Neural cell (in vitro differentiated cells): ENCODE measurements at regions not wholly inside any gene's neighbourhood (a gene's known extent, or its start where the extent isn't known, plus 50 kb on each side); places are given as distances from the start of the nearest gene placed in this dataset.

ENCODE experiments used
- CTCF ChIP-seq: fragments of 450-650 bp; IDR thresholded peaks from 2 replicates; pipeline ENCODE4 v1.5.1; 2014; ENCODE audit warnings: antibody characterized with exemption, mild to moderate bottlenecking, moderate library complexity; ENCODE audit not compliant: poor library complexity, severe bottlenecking
- EP300 ChIP-seq: fragments of 450-650 bp; conservative IDR thresholded peaks from 2 replicates; pipeline ENCODE4 v1.6.1; 2014; ENCODE audit warnings: antibody characterized with exemption, mild to moderate bottlenecking, moderate library complexity; ENCODE audit not compliant: poor library complexity, severe bottlenecking
- EZH2 ChIP-seq: fragments of 200-600, 300-800 bp; shearing (Covaris generic), sonication (generic); IDR thresholded peaks from 2 replicates; pipeline ENCODE4 v1.6.1; 2014; ENCODE audit warnings: antibody characterized with exemption, low read length, borderline replicate concordance, mild to moderate bottlenecking; ENCODE audit not compliant: insufficient read depth, poor library complexity, severe bottlenecking
- POLR2AphosphoS5 ChIP-seq: IDR thresholded peaks from 2 replicates; pipeline ENCODE4 v1.6.1; 2012
- RAD21 ChIP-seq: fragments of 450-650 bp; conservative IDR thresholded peaks from 2 replicates; pipeline ENCODE4 v1.6.1; 2014; ENCODE audit warnings: antibody characterized with exemption, mild to moderate bottlenecking, moderate library complexity
- REST ChIP-seq: IDR thresholded peaks from 2 replicates; pipeline ENCODE4 v1.6.1; 2012; ENCODE audit warnings: borderline replicate concordance
- SMC3 ChIP-seq: fragments of 450-650 bp; conservative IDR thresholded peaks from 2 replicates; pipeline ENCODE4 v1.6.1; 2014; ENCODE audit warnings: antibody characterized with exemption, mild to moderate bottlenecking, moderate library complexity; ENCODE audit not compliant: poor library complexity
- TAF1 ChIP-seq: IDR thresholded peaks from 2 replicates; pipeline ENCODE4 v1.6.1; 2012; ENCODE audit warnings: low read depth

- TF ChIP-seq CTCF (no peak), EP300 (no peak), TAF1 (no peak), EZH2 (no peak), SMC3 (no peak), REST (no peak), POLR2AphosphoS5 (no peak), RAD21 (no peak)
Measured at GRCh38 chr11:80349997-80350396, 909.2 kb upstream of the TENM4 start.
